H1 (cell line): ENCODE measurements at regions not wholly inside any gene's neighbourhood (a gene's known extent, or its start where the extent isn't known, plus 50 kb on each side); places are given as distances from the start of the nearest gene placed in this dataset.

ENCODE experiments used
- CREB1 ChIP-seq: IDR thresholded peaks from 2 replicates; pipeline ENCODE4 v1.6.1; 2012; ENCODE audit warnings: inconsistent platforms
- EP300 ChIP-seq, 2 experiments: IDR thresholded peaks; 1 replicate in 1 of 2; 2 replicates in 1 of 2; pipeline ENCODE4 v1.6.1; 2011 to 2012; ENCODE audit warnings: low read depth in 2 of 2, low read length in 2 of 2, mild to moderate bottlenecking in 2 of 2, borderline replicate concordance in 1 of 2, inconsistent platforms in 1 of 2, moderate library complexity in 1 of 2
- GABPA ChIP-seq: IDR thresholded peaks from 2 replicates; pipeline ENCODE4 v1.6.1; 2011; ENCODE audit warnings: mild to moderate bottlenecking, low read length, moderate library complexity, borderline replicate concordance; ENCODE audit not compliant: insufficient read depth
- JUND ChIP-seq: IDR thresholded peaks from 2 replicates; pipeline ENCODE4 v1.6.1; 2011; ENCODE audit warnings: mild to moderate bottlenecking, improper control_type of control experiment, low read length
- SIN3A ChIP-seq, 2 experiments: IDR thresholded peaks in 1 of 2; conservative IDR thresholded peaks in 1 of 2; 2 replicates each; pipeline ENCODE4 v1.6.1; 2011 to 2012; ENCODE audit warnings: low read length in 2 of 2, improper control_type of control experiment in 1 of 2, low read depth in 1 of 2, mild to moderate bottlenecking in 1 of 2
- SP4 ChIP-seq: IDR thresholded peaks from 2 replicates; pipeline ENCODE4 v1.6.1; 2012; ENCODE audit warnings: low read length, inconsistent platforms
- SRF ChIP-seq: IDR thresholded peaks from 2 replicates; pipeline ENCODE4 v1.6.1; 2011; ENCODE audit warnings: mild to moderate bottlenecking, low read depth, low read length, moderate library complexity
- TEAD4 ChIP-seq: IDR thresholded peaks from 2 replicates; pipeline ENCODE4 v1.6.1; 2012; ENCODE audit warnings: low read depth, low read length, inconsistent platforms, mixed read lengths
- TF ChIP-seq, protein P1 (sequence below), 3 experiments: IDR thresholded peaks; 1 replicate in 2 of 3; 2 replicates in 1 of 3; pipeline versions ENCODE4 v1.5.1 to v1.6.1; 2011; ENCODE audit warnings: low read length in 3 of 3, mild to moderate bottlenecking in 3 of 3, inconsistent platforms in 2 of 3, low read depth in 1 of 3, moderate library complexity in 1 of 3; ENCODE audit not compliant: insufficient read depth in 1 of 3; ENCODE audit errors: control extremely low read depth in 1 of 3
- TF ChIP-seq, protein P2 (sequence below): IDR thresholded peaks from 2 replicates; pipeline ENCODE4 v1.6.1; 2012; ENCODE audit warnings: inconsistent platforms

DNA sequence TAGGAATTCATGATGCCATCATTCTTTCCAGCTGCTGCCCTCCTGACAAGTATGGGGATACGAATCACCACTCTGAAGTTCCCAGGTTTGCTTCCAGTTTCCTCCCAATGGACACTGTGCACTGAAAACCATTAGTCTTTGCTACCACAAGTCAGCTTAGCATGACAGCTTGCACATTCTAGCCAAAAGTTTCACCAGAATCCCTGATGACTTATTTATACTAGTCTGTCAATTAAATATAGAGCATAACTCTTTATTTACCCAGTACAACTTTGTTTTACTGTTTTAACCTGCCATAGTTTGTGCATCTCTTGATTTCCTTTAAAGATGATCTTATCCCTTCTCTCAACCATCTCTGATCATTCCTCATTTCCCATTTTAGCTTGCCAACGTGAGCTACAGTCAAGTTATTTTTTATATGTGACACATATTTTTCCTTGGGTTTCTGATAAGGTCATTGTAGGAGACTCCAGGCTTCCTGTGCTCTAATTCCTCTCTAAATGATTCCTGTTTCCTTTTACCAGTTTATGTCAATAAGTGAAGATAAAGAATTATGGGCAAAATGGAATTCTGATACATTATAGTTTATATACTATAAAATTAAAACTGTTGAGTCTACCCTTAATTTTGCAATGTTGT lies 167.5 kb upstream of the MEOX2 start:
- TF ChIP-seq, protein P1, sequence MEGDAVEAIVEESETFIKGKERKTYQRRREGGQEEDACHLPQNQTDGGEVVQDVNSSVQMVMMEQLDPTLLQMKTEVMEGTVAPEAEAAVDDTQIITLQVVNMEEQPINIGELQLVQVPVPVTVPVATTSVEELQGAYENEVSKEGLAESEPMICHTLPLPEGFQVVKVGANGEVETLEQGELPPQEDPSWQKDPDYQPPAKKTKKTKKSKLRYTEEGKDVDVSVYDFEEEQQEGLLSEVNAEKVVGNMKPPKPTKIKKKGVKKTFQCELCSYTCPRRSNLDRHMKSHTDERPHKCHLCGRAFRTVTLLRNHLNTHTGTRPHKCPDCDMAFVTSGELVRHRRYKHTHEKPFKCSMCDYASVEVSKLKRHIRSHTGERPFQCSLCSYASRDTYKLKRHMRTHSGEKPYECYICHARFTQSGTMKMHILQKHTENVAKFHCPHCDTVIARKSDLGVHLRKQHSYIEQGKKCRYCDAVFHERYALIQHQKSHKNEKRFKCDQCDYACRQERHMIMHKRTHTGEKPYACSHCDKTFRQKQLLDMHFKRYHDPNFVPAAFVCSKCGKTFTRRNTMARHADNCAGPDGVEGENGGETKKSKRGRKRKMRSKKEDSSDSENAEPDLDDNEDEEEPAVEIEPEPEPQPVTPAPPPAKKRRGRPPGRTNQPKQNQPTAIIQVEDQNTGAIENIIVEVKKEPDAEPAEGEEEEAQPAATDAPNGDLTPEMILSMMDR (IDR thresholded peaks at IDR 0.05; ENCODE audit: control extremely low read depth in 1 of 3, insufficient read depth in 1 of 3, low read depth in 1 of 3, low read length in 3 of 3) = no peak
- TF ChIP-seq EP300 (IDR thresholded peaks at IDR 0.05; ENCODE audit: borderline replicate concordance in 1 of 2, low read depth in 2 of 2, low read length in 2 of 2) (no peak), SRF (no peak), GABPA (no peak), SIN3A (conservative IDR thresholded peaks at IDR 0.05 in 1 of 2, IDR thresholded peaks at IDR 0.05 in 1 of 2; ENCODE audit: low read depth in 1 of 2, low read length in 2 of 2) (no peak), CREB1 (no peak), SP4 (no peak), JUND (no peak), TEAD4 (no peak)
- TF ChIP-seq, protein P2, sequence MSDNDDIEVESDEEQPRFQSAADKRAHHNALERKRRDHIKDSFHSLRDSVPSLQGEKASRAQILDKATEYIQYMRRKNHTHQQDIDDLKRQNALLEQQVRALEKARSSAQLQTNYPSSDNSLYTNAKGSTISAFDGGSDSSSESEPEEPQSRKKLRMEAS = no peak
